PC-9 (cell line): ENCODE measurements at regions not wholly inside any gene's neighbourhood (a gene's known extent, or its start where the extent isn't known, plus 50 kb on each side); places are given as distances from the start of the nearest gene placed in this dataset.

Source experiments
- BruUV-seq: library from RNA; stranded (reverse); fragments of 400-500 nt; replicated peaks from 2 replicates; lab custom pipeline; 2021; lab: Mats Ljungman, UMichigan
- CTCF ChIA-PET: fragments of 300-600 bp; sonication (Branson Sonifier 250); formaldehyde crosslinking; loops from one replicate; lab custom pipeline; 2022; ENCODE audit warnings: antibody characterized with exemption; lab: Charles Lee
- POLR2A ChIA-PET: fragments of 300-600 bp; sonication (Branson Sonifier 250); formaldehyde crosslinking; loops from one replicate; lab custom pipeline; 2022; ENCODE audit warnings: antibody characterized with exemption; ENCODE audit not compliant: unreplicated experiment; lab: Charles Lee
- DNase-seq, 2 experiments: peaks; one replicate each; pipeline versions ENCODE4 v3.0.0 to v3.0.0-alpha.2; 2015 to 2022; ENCODE audit warnings: mixed read lengths in 1 of 2
- H2AFZ ChIP-seq: fragments of 200-600 bp; sonication (generic); 2 replicates; pipeline ENCODE4 v1.8.1; 2017; ENCODE audit warnings: antibody characterized with exemption
- H3F3A ChIP-seq: fragments of 200-600 bp; sonication (generic); 2 replicates; pipeline ENCODE4 v1.8.1; 2017; ENCODE audit warnings: antibody characterized with exemption, mild to moderate bottlenecking, low read depth; ENCODE audit not compliant: insufficient read depth
- H3K27ac ChIP-seq: fragments of 200-600 bp; sonication (generic); 2 replicates; pipeline ENCODE4 v1.6.1; 2016; ENCODE audit warnings: mixed run types
- H3K27me3 ChIP-seq: fragments of 200-600 bp; sonication (generic); 2 replicates; pipeline ENCODE4 v1.6.1; 2016; ENCODE audit warnings: low read depth, mixed run types; ENCODE audit not compliant: insufficient read depth
- H3K36me3 ChIP-seq: fragments of 200-600 bp; sonication (generic); 2 replicates; pipeline ENCODE4 v1.6.1; 2016; ENCODE audit warnings: low read depth, mixed run types
- H3K4me1 ChIP-seq: fragments of 200-600 bp; sonication (generic); replicated peaks from 2 replicates; pipeline ENCODE4 v1.6.1; 2016; ENCODE audit warnings: mixed run types; ENCODE audit not compliant: insufficient read depth
- H3K4me2 ChIP-seq: fragments of 200-600 bp; sonication (generic); 2 replicates; pipeline ENCODE4 v1.6.1; 2017; ENCODE audit warnings: mixed run types
- H3K4me3 ChIP-seq: fragments of 200-600 bp; sonication (generic); 2 replicates; pipeline ENCODE4 v1.6.1; 2016; ENCODE audit warnings: mixed run types
- H3K79me2 ChIP-seq: fragments of 200-600 bp; sonication (generic); 2 replicates; pipeline ENCODE4 v1.6.1; 2017; ENCODE audit warnings: low read depth, mixed run types
- H3K9me2 ChIP-seq: fragments of 200-600 bp; sonication (generic); 2 replicates; pipeline ENCODE4 v1.8.1; 2017; ENCODE audit warnings: mild to moderate bottlenecking; ENCODE audit not compliant: insufficient read depth
- H3K9me3 ChIP-seq: fragments of 200-600 bp; sonication (generic); 2 replicates; pipeline ENCODE4 v1.8.1; 2016; ENCODE audit warnings: low read depth; ENCODE audit not compliant: insufficient read depth
- H4K20me1 ChIP-seq: fragments of 200-600 bp; sonication (generic); 2 replicates; pipeline ENCODE4 v1.8.1; 2017; ENCODE audit not compliant: insufficient read depth
- EZH2 ChIP-seq: fragments of 200-600 bp; sonication (generic); IDR thresholded peaks from 2 replicates; pipeline ENCODE4 v1.8.0; 2017; ENCODE audit warnings: antibody characterized with exemption, low read depth
- intact Hi-C: fragments of 100-400 bp; cut with micrococcal nuclease; formaldehyde crosslinking; loops from one replicate; pipeline ENCODE4 v1.10.0; 2022; ENCODE audit not compliant: unreplicated experiment
- TF ChIP-seq, protein P1 (sequence below): fragments of 200-600 bp; sonication (generic); conservative IDR thresholded peaks from 2 replicates; pipeline ENCODE4 v1.6.1; 2017; ENCODE audit warnings: mixed run types, antibody characterized with exemption, mild to moderate bottlenecking, moderate library complexity

DNA sequence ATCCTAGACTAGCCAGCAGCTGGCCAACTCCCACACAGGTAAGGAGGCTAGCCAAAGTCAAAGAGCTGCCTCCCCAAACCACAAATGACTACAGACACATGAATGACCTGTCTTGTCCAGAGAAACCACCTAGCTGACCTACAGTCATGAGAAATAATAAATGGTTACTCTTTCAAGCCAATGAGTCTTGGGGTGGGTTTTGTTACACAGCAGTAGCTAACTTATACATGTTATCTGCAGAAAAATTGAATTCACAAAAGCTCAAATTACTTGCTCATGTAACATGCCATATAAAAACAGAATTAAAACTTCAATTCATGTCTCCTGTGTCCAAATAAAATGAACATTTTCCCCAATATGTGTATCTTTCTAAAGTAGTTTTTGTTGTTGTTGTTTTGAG, 307.4 kb upstream of the NR2F2 start:
- peaks cover 7% of the 10 kb centered on the region; the same call in 1 of the 2 replicates for H3K9me3 ChIP-seq
- DNase-seq: no peak
- ChIA-PET POLR2A (no interaction called here), CTCF (no interaction called here)
- H3K4me1 ChIP-seq: peaks cover 10% of the 10 kb centered on the region; the same call in 1 of the 2 replicates
- no peak overlapping the region for H3K4me3 ChIP-seq
- intact Hi-C loops: no loop called here
- no peak overlapping the region for H3K27ac ChIP-seq
- no peak overlapping the region for H2AFZ ChIP-seq
- no peak overlapping the region for H3K4me2 ChIP-seq
- H3K36me3 ChIP-seq: no peaks in the 10 kb centered on the region
- TF ChIP-seq EZH2: no peak
- TF ChIP-seq, protein P1, sequence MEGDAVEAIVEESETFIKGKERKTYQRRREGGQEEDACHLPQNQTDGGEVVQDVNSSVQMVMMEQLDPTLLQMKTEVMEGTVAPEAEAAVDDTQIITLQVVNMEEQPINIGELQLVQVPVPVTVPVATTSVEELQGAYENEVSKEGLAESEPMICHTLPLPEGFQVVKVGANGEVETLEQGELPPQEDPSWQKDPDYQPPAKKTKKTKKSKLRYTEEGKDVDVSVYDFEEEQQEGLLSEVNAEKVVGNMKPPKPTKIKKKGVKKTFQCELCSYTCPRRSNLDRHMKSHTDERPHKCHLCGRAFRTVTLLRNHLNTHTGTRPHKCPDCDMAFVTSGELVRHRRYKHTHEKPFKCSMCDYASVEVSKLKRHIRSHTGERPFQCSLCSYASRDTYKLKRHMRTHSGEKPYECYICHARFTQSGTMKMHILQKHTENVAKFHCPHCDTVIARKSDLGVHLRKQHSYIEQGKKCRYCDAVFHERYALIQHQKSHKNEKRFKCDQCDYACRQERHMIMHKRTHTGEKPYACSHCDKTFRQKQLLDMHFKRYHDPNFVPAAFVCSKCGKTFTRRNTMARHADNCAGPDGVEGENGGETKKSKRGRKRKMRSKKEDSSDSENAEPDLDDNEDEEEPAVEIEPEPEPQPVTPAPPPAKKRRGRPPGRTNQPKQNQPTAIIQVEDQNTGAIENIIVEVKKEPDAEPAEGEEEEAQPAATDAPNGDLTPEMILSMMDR: no peak
- no peaks in the 10 kb centered on the region for H3F3A ChIP-seq
- H3K79me2 ChIP-seq: no peaks in the 10 kb centered on the region
- H3K27me3 ChIP-seq: no peaks in the 10 kb centered on the region
- H4K20me1 ChIP-seq: no peaks in the 10 kb centered on the region
- no TSS peak for BruUV-seq
- no peaks in the 10 kb centered on the region for H3K9me2 ChIP-seq

DNA sequence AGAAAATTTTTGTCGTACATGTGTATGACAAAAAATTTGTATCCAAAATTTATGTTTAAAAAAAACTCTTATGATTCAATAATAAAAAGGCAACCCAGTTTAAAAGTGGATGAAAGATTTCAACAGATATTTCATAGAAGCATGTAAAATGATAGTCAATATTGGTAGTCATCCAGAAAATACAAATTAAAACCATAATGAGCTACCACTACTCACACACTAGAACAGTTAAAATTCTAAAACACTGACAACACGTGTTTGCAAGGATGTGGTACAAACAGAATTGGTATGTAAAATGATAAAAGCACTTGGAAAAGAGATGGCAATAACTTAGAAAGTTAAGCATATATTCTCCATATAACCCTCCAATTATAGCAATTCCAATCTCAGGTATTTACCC, 303.0 kb upstream of the NR2F2 start:
- Histone ChIP-seq H3K79me2 (no peaks in the 10 kb centered on the region), H3K9me2 (no peaks in the 10 kb centered on the region), H3K4me2 (no peak overlapping the region), H3K36me3 (no peaks in the 10 kb centered on the region), H3K27me3 (no peaks in the 10 kb centered on the region), H2AFZ (no peak overlapping the region), H3K4me1 (peaks cover 10% of the 10 kb centered on the region; the same call in 1 of the 2 replicates), H4K20me1 (no peaks in the 10 kb centered on the region), H3K9me3 (peaks cover 7% of the 10 kb centered on the region; the same call in 1 of the 2 replicates), H3F3A (no peaks in the 10 kb centered on the region), H3K4me3 (no peak overlapping the region), H3K27ac (no peak overlapping the region)
- intact Hi-C loops: no loop called here
- ChIA-PET CTCF (no interaction called here), POLR2A (no interaction called here)
- TF ChIP-seq, protein P1: no peak
- TF ChIP-seq EZH2: no peak
- no peak for DNase-seq
- no TSS peak for BruUV-seq

DNA sequence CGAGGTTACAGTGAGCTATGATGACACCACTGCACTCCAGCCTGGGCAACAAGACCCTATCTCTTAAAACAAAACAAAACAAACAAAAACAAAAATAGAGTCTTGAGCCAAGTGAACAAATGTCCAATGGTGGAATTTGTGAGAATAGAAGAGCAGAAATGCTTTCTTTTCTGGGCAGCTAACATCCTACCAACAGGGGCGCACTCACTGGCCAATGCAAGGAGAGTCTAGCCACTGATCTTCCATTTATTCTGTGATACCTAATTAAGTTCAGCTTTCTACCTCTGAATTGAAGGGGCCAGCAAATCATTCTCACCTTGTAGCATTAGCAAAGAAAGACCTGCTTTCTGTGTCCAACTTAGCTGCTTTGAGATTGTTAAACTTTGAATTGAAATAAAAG, 301.9 kb upstream of the NR2F2 start:
- no peaks in the 10 kb centered on the region for H3K27me3 ChIP-seq
- no peaks in the 10 kb centered on the region for H3K9me3 ChIP-seq
- no peaks in the 10 kb centered on the region for H3F3A ChIP-seq
- no peaks in the 10 kb centered on the region for H3K79me2 ChIP-seq
- H3K4me2 ChIP-seq: no peak overlapping the region
- H3K4me1 ChIP-seq: peaks cover 10% of the 10 kb centered on the region; the same call in 1 of the 2 replicates
- ChIA-PET POLR2A (no interaction called here), CTCF (interaction anchor here (0.7 kb wide), 1 partner anchor 305 kb away, joined by 6 read pairs; no protein-coding TSS in a partner anchor)
- no peak for DNase-seq
- no peak overlapping the region for H2AFZ ChIP-seq
- no peaks in the 10 kb centered on the region for H4K20me1 ChIP-seq
- no peaks in the 10 kb centered on the region for H3K36me3 ChIP-seq
- no peak overlapping the region for H3K27ac ChIP-seq
- no peak for TF ChIP-seq EZH2
- TF ChIP-seq, protein P1: no peak
- no peak overlapping the region for H3K4me3 ChIP-seq
- H3K9me2 ChIP-seq: no peaks in the 10 kb centered on the region
- intact Hi-C loops: no loop called here
- no TSS peak for BruUV-seq
